NCI-H524 treated with DMSO at 0.1 percent for 48 hours (cell line): ENCODE measurements at regions not wholly inside any gene's neighbourhood (a gene's known extent, or its start where the extent isn't known, plus 50 kb on each side); places are given as distances from the start of the nearest gene placed in this dataset.
"Not testable (repeated sequence)": the region's sequence is repeated elsewhere in the genome, so short reads cannot be mapped to it uniquely, and the experiment has no call there.

Experiments
- DNase-seq: peaks from one replicate; lab custom pipeline; 2025; lab: John Stamatoyannopoulos, UW

DNA sequence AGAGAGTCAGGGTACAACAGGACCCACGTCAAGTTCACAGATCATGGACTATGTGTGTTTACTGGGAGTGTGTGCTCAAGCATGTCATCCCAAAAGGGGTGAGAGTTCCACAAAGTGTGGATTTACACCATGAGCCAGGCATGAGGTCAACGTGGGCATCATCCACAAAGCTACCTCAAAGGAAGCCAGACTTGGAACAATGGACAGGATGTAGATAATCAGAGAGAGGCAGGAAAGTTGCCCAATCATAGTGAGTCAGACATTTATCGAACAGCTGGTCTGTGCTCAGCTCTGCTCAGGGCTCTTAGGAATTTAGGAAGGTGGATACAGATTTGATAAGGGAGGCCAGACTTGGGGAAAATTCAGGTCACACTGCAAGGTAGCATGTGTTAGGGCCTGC is 317.2 kb upstream of the CDYL start:
- DNase-seq = no peak

- DNase-seq = no peak
Measured at GRCh38 chr6:4451718-4452117, 316.3 kb upstream of the ECI2 start.

DNA sequence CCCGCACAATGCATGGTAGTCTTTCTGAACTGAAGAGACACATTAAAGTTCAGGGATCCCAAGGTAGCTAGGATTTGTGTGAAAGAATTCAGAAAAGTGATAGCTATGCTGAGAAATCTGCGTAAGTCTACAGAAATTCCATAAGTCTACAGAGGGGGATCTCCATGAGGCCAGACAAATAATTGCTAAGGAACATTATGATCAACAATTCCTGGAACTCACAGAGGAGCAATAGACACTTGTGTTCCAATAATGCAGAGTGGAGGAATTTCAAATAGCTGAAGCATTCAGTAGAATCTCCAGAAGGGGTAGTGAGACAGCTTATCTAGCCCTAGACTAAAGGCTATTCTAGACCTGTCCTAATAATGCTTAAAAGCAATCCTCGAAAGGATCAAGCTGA is 315.7 kb upstream of the ECI2 start:
- DNase-seq = no peak

- DNase-seq = no peak
Measured at GRCh38 chr6:4450237-4450636, 314.9 kb upstream of the ECI2 start.

DNA sequence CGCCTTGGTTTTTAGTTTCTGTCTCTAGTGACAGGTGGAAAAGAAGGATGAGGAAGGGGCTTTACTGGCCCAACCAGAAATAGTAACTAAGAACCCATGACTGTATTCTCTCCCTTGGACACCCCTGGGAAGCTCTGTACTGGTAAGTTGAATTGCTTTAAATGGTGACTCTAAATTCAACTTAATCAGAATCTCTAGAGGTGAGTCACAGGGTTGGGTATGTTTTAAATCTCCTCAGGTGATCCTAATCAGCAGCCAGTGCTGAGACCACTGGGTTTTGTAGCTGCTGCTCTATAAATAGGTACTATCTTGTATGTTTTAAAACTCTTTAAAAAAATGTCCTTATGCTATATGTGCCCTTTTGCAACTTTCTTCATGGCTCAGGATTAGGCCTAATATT is 314.0 kb upstream of the ECI2 start:
- no peak for DNase-seq

DNA sequence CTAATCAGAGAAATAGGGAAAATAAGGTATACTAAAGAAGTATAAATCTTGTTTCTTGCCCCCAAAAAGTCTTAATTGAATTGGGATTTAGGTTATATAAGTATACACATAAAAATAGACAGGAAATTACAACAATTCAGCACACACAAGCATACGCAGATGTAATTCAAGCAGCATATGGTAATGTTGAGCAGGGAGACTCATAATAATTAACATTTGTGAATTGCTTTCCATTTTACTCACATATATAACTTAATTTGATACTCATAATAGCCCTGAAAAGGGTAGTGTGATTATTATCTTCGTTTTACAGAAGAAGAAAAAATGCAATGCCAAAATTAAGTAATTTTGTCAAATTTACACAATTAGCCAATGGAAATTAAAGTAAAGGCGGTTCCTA is 313.5 kb upstream of the ECI2 start:
- DNase-seq = no peak

GRCh38 chr6:4447639-4448330 is 312.4 kb upstream of the ECI2 start:
- DNase-seq = no peak

DNA sequence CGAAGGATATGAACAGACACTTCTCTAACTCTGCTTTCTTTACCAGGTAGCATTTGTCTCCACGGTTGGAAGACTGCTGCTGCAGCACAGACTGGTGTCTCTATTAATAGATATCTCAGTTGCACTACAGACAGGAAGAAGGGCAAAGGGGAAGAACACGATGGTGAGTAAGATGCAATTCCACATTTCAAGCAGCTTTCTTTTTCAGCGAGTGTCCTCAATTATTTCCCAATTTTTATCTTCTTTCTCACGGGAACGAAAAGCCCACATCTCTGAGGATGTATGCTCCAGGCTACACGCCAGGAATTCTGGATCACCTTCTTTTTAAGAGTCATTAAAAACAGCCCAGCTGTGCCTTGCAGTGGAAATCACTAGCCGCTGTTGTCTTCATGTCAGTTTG is 311.6 kb upstream of the ECI2 start:
- DNase-seq = no peak

DNA sequence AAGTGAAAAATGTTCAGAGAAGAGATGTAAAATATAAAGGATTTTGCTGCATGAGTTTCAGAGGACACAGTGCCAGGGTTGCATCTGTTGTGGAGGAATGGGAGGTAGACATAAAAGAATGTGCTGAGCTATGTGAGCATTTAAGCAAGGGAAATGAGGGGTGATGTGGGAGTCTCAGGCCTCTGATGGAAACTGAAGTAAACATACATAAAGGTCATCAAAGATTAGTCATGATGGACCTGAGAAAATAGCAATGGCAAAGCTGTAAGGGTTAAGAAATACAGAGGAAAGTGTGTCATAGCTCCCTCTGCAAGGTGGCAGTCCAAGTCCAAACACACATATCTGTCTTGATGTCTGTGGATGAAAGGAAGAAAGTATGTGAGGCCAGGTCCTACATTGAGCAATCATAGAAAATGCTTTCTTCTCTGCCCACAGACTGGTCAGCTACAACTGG is 306.6 kb upstream of the ECI2 start:
- no peak for DNase-seq

DNA sequence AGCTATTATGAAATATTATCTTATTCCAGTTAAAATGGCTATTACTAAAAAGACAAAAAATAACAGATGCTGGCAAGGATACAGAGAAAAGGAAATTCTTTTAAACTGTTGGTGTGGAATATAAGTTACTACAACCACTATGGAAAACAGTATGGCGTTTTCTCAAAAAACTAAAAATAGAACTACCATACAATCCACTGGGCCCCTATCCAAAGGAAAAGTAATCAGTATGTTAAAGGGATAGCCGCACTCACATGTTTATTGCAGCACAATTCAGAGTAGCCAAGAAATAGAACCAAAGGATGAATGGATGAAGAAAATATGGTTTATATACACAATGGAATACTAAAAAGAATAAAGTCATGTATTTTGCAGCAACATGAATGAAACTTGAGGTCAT is 303.8 kb upstream of the ECI2 start:
- no peak for DNase-seq

DNA sequence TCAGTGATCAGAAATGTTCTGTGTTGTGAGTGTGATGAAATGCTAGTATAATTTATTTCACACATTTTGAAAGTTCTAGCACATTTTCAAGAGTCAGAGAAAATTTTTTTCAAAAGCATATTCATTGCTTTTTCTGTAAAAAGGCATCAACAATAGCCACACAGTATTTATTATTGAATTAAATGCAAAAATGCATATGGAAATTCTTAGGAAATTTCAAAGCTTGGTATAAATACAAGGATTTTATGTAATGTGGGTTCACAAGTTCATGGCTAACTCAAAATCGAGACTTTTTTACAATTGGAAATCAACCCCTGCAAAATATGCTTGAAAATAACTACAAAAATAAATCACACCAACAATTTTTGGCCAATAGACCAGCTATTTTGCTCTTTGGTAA is 302.0 kb upstream of the ECI2 start:
- no peak for DNase-seq

DNA sequence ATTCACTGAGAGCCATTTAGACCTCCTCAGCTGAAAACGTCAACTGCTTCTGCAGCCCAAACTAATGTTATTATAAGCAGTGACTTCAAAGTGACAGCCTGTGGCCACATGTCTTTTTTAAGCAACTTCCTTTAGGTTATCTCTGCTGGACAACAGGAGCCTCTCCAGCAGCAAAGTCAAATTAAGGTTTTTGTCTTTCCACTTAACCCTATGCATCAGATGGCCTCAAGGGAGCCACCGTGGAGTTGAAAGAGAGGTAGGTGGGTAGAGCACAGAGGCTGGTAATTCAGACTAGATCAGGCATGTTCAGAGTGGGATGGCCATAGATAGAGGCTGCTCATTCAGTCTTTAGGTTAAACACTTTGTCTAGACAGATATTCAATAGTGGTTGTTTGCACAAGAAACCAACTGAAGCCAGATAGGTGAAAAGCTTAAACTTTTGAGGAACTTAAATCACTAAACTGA is 300.6 kb upstream of the ECI2 start:
- no peak for DNase-seq

DNA sequence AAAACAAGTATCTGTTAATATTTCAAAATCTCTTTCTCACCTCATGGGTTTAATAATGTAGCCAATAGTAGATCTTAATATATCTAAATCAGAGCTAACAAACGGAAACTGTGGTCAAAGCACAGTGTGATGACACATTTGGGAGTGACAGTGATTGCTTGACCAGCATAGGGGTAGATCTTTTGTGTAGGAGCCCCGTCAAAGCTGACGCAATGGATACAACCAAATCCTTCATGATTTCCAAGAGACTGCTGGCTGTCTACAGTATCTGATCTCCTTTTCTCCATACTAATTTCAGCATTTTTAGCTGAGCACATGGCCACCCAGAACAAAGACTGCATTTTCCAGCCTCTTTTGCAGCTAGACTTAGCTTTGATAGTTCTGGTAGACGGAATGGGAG is 299.3 kb upstream of the ECI2 start:
- DNase-seq = no peak

GRCh38 chr6:4433199-4433598 is 297.8 kb upstream of the ECI2 start:
- DNase-seq = no peak

- DNase-seq = no peak
Measured at GRCh38 chr6:4426968-4427367, 291.6 kb upstream of the ECI2 start.

DNA sequence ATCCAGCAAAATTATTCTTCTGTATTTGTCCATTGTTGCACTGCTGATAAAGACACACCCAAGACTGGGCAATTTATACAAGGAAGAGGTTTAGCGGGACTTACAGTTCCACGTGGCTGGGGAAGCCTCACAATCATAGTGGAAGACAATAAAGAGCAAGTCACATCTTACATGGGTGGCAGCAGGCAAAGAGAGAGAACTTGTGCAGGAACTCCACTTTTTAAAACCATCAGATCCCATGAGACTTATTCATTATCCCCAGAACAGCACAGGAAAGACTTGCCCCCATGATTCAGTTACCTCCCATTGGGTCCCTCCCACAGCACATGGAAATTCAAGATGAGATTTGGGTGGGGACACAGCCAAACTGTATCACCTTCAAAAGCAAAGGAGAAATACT is 286.5 kb upstream of the ECI2 start:
- no peak for DNase-seq

GRCh38 chr6:4420160-4420865 is 284.9 kb upstream of the ECI2 start:
- DNase-seq = no peak

- DNase-seq = no peak
Measured at GRCh38 chr6:4415549-4415948, 280.2 kb upstream of the ECI2 start.

- not testable (repeated sequence) for DNase-seq
Measured at GRCh38 chr6:4414078-4414477, 278.7 kb upstream of the ECI2 start.

- DNase-seq = no peak
Measured at GRCh38 chr6:4413073-4413472, 277.7 kb upstream of the ECI2 start.

DNA sequence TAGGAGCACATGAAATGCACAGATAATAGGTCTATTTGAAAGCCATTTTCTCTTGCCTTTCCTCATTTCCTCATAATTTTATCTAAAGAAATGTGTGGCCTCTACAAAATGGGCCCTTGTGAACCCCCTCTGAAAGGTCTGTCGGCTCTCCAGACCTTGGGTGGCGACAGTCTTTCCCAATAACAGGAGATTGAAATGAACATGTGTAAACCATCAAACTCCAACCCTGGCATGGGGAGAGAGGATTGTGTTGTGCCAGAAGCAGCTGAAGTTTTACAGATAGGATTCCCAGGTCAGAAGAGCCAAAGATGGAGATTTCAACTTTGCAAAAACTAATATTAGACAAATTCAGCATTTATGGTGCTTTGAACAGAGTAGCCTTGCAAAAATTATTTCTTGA is 277.1 kb upstream of the ECI2 start:
- no peak for DNase-seq

GRCh38 chr6:4412077-4412476 is 276.7 kb upstream of the ECI2 start:
- DNase-seq = no peak

- DNase-seq = not testable (repeated sequence)
Measured at GRCh38 chr6:4407710-4408109, 272.3 kb upstream of the ECI2 start.
